PC-3 (cell line): ENCODE measurements at regions not wholly inside any gene's neighbourhood (a gene's known extent, or its start where the extent isn't known, plus 50 kb on each side); places are given as distances from the start of the nearest gene placed in this dataset.

Experiments
- EZH2 ChIP-seq: fragments of 300-600 bp; sonication (generic); IDR thresholded peaks from one replicate; pipeline ENCODE4 v1.6.1; 2017; ENCODE audit warnings: antibody characterized with exemption, mild to moderate bottlenecking, low read length; ENCODE audit not compliant: unreplicated experiment
- EZH2phosphoT487 ChIP-seq: fragments of 300-600 bp; sonication (generic); IDR thresholded peaks from 2 replicates; pipeline ENCODE4 v1.6.1; 2018; ENCODE audit warnings: mild to moderate bottlenecking, antibody characterized with exemption, low read length, borderline replicate concordance
- TF ChIP-seq, protein P1 (sequence below): fragments of 300-600 bp; sonication (generic); conservative IDR thresholded peaks from 2 replicates; pipeline ENCODE4 v1.5.1; 2017; ENCODE audit warnings: antibody characterized with exemption, low read depth, mild to moderate bottlenecking, low read length

DNA sequence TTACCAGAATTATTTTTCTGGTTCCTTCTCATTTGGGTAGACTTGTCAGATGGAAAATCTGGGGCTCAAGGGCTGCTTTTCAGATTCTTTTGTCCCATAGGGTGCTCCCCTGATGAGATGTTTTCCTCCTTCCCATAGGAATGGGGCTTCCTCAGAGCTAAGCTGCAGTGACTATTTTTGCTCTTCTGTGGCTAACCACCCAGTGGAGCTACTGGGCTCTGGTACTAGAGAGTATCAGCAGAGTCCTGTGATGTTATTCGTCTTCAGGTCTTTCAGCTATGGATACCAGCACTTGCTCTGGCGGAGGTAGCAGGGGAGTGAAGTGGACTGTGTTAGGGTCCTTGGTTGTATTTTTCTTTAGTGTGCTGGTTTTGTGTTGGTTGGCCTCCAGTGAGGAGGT, 716.1 kb upstream of the LMO3 start:
- TF ChIP-seq, protein P1, sequence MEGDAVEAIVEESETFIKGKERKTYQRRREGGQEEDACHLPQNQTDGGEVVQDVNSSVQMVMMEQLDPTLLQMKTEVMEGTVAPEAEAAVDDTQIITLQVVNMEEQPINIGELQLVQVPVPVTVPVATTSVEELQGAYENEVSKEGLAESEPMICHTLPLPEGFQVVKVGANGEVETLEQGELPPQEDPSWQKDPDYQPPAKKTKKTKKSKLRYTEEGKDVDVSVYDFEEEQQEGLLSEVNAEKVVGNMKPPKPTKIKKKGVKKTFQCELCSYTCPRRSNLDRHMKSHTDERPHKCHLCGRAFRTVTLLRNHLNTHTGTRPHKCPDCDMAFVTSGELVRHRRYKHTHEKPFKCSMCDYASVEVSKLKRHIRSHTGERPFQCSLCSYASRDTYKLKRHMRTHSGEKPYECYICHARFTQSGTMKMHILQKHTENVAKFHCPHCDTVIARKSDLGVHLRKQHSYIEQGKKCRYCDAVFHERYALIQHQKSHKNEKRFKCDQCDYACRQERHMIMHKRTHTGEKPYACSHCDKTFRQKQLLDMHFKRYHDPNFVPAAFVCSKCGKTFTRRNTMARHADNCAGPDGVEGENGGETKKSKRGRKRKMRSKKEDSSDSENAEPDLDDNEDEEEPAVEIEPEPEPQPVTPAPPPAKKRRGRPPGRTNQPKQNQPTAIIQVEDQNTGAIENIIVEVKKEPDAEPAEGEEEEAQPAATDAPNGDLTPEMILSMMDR: no peak
- TF ChIP-seq EZH2: no peak
- TF ChIP-seq EZH2phosphoT487: no peak
